Gastrocnemius medialis (tissue), 4 donors: ENCODE measurements at regions not wholly inside any gene's neighbourhood (a gene's known extent, or its start where the extent isn't known, plus 50 kb on each side); places are given as distances from the start of the nearest gene placed in this dataset.

Experiments
- ATAC-seq, 2 donors: fragments of 150-250 bp; one replicate each; pipeline ENCODE4 v1.9.1; 2016
- DNase-seq, 2 donors: peaks; one replicate each; pipeline ENCODE4 v3.0.0-alpha.2; 2019
- H3K27ac ChIP-seq, 4 donors: fragments of 200-600 bp; sonication (generic); 1 replicate in 1 of 4; 2 replicates in 3 of 4; pipeline ENCODE4 v1.5.1; 2016 to 2018; ENCODE audit warnings: mild to moderate bottlenecking in 2 of 4, moderate library complexity in 1 of 4
- H3K27me3 ChIP-seq, 3 donors: fragments of 200-600 bp; sonication (generic) in 2 of 3; 1 replicate in 1 of 3; 2 replicates in 2 of 3; pipeline versions ENCODE4 v1.5.1 to v1.6.0; 2016 to 2019; ENCODE audit warnings: mild to moderate bottlenecking in 1 of 3, moderate library complexity in 1 of 3
- H3K36me3 ChIP-seq, 2 donors: fragments of 200-600 bp; sonication (generic) in 1 of 2; one replicate each; pipeline ENCODE4 v1.5.1; 2017 to 2018
- H3K4me1 ChIP-seq, 2 donors: fragments of 200-600 bp; sonication (generic) in 1 of 2; one replicate each; pipeline ENCODE4 v1.5.1; 2016 to 2017; ENCODE audit warnings: mild to moderate bottlenecking in 2 of 2
- H3K4me3 ChIP-seq, 4 donors: fragments of 200-600 bp; sonication (generic) in 3 of 4; 1 replicate in 1 of 4; 2 replicates in 3 of 4; pipeline ENCODE4 v1.5.1; 2016 to 2019; ENCODE audit warnings: mild to moderate bottlenecking in 2 of 4
- H3K9me3 ChIP-seq, 3 donors: fragments of 200-600 bp; sonication (generic) in 2 of 3; 1 replicate in 1 of 3; 2 replicates in 2 of 3; pipeline ENCODE4 v1.5.1; 2016 to 2019
- POLR2A ChIP-seq, 2 donors: fragments of 450-650 bp; IDR thresholded peaks; one replicate each; pipeline ENCODE4 v1.6.1; 2017; ENCODE audit warnings: antibody characterized with exemption in 2 of 2, mild to moderate bottlenecking in 2 of 2, moderate library complexity in 2 of 2
- in situ Hi-C, 4 donors: fragments of 200-750 bp; cut with MboI; loops; one replicate each; pipeline versions ENCODE4 v1.15.0 to v1.8.0; 2017; ENCODE audit warnings: low sequenced_read_pairs in 4 of 4
- intact Hi-C: fragments of 100-400 bp; cut with DNase I; formaldehyde crosslinking; loops from one replicate; pipeline ENCODE4 v1.15.1; 2023; ENCODE audit warnings: low total_unique reads
- TF ChIP-seq, protein P1 (sequence below), 5 experiments: fragments of 450-650 bp in 3 of 5; fragments of 200-600 bp in 2 of 5; sonication (generic) in 2 of 5; IDR thresholded peaks in 4 of 5; conservative IDR thresholded peaks in 1 of 5; 1 replicate in 4 of 5; 2 replicates in 1 of 5; pipeline ENCODE4 v1.5.1; 2016 to 2019; ENCODE audit warnings: antibody characterized with exemption in 5 of 5, mild to moderate bottlenecking in 3 of 5, moderate library complexity in 3 of 5

GRCh38 chr3:700514-700913 lies 392.3 kb upstream of the CNTN6 start:
- Histone ChIP-seq H3K9me3 (no peaks in the 10 kb centered on the region), H3K4me1 (no peaks in the 10 kb centered on the region), H3K27ac (no peak overlapping the region), H3K36me3 (no peaks in the 10 kb centered on the region), H3K27me3 (no peaks in the 10 kb centered on the region), H3K4me3 (no peak overlapping the region)
- in situ Hi-C loops (no loop called here), intact Hi-C loops (no loop called here)
- DNase-seq (no peak), ATAC-seq (no peak)
- TF ChIP-seq, protein P1, sequence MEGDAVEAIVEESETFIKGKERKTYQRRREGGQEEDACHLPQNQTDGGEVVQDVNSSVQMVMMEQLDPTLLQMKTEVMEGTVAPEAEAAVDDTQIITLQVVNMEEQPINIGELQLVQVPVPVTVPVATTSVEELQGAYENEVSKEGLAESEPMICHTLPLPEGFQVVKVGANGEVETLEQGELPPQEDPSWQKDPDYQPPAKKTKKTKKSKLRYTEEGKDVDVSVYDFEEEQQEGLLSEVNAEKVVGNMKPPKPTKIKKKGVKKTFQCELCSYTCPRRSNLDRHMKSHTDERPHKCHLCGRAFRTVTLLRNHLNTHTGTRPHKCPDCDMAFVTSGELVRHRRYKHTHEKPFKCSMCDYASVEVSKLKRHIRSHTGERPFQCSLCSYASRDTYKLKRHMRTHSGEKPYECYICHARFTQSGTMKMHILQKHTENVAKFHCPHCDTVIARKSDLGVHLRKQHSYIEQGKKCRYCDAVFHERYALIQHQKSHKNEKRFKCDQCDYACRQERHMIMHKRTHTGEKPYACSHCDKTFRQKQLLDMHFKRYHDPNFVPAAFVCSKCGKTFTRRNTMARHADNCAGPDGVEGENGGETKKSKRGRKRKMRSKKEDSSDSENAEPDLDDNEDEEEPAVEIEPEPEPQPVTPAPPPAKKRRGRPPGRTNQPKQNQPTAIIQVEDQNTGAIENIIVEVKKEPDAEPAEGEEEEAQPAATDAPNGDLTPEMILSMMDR (IDR thresholded peaks at IDR 0.05 in 4 of 5, conservative IDR thresholded peaks at IDR 0.05 in 1 of 5) = no peak
- no peak for TF ChIP-seq POLR2A (IDR thresholded peaks at IDR 0.05)

DNA sequence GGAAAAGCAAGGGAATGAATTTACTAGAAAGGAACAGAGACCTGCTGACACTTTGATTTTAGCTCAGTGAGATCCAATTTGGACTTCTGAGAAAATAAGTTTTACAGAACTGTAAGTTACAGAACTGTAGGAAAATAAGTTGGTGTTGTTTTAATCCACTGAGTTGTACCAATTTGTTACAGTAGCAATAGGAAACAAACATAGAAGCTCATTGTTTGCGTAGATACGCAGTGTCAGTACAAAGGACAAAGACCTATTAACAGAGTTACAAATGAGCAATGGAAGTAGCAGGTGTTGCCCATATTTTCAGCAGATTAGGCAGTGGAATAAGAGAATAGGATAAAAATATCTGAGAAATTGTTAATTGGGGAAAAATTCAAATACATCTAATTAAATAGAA lies 385.8 kb upstream of the CNTN6 start:
- ATAC-seq (no peak), DNase-seq (no peak)
- Histone ChIP-seq H3K27ac (no peak overlapping the region), H3K27me3 (no peaks in the 10 kb centered on the region), H3K4me3 (no peak overlapping the region), H3K9me3 (no peaks in the 10 kb centered on the region), H3K4me1 (no peaks in the 10 kb centered on the region), H3K36me3 (no peaks in the 10 kb centered on the region)
- intact Hi-C loops = no loop called here
- no peak for TF ChIP-seq POLR2A (IDR thresholded peaks at IDR 0.05)
- TF ChIP-seq, protein P1 (IDR thresholded peaks at IDR 0.05 in 4 of 5, conservative IDR thresholded peaks at IDR 0.05 in 1 of 5) = no peak
- in situ Hi-C loops = no loop called here

GRCh38 chr3:713006-713621 lies 379.7 kb upstream of the CNTN6 start:
- Histone ChIP-seq H3K36me3 (no peaks in the 10 kb centered on the region), H3K27me3 (no peaks in the 10 kb centered on the region), H3K4me3 (no peak overlapping the region), H3K4me1 (no peaks in the 10 kb centered on the region), H3K27ac (no peak overlapping the region), H3K9me3 (no peaks in the 10 kb centered on the region)
- DNase-seq = no peak
- no peak for TF ChIP-seq POLR2A (IDR thresholded peaks at IDR 0.05)
- TF ChIP-seq, protein P1 (IDR thresholded peaks at IDR 0.05 in 4 of 5, conservative IDR thresholded peaks at IDR 0.05 in 1 of 5) = no peak
- in situ Hi-C loops (no loop called here), intact Hi-C loops (no loop called here)
- no peak for ATAC-seq

GRCh38 chr3:713947-714620 lies 378.7 kb upstream of the CNTN6 start:
- DNase-seq = no peak
- Histone ChIP-seq H3K27ac (no peak overlapping the region), H3K9me3 (no peaks in the 10 kb centered on the region), H3K27me3 (no peaks in the 10 kb centered on the region), H3K4me3 (no peak overlapping the region), H3K36me3 (no peaks in the 10 kb centered on the region), H3K4me1 (no peaks in the 10 kb centered on the region)
- TF ChIP-seq, protein P1 (IDR thresholded peaks at IDR 0.05 in 4 of 5, conservative IDR thresholded peaks at IDR 0.05 in 1 of 5) = no peak
- TF ChIP-seq POLR2A (IDR thresholded peaks at IDR 0.05) = no peak
- ATAC-seq = no peak
- in situ Hi-C loops (no loop called here), intact Hi-C loops (no loop called here)
